ENCODE measurements at regions not wholly inside any gene's neighbourhood (a gene's known extent, or its start where the extent isn't known, plus 50 kb on each side); places are given as distances from the start of the nearest gene placed in this dataset.
"Not testable (repeated sequence)": the region's sequence is repeated elsewhere in the genome, so short reads cannot be mapped to it uniquely, and the experiment has no call there.

DNA sequence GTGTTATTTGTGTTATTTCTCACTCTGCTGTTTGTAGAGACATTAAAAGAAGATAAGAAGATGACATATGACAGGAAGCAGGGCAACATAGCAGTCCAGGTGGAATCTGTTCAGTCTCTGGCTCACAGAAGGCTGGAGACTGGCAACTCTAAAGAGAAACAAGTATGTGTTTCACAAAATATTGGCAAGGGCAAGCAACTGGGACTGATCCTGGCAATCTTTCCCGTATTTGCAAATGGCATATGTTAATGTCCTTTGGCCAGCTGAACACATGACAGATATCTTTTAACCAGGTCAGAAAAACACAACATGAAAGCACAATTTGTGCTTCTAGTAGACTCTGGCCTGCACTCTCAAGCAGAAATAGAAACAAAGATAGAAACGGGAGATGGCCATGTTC is 1354.1 kb upstream of the EPHA6 start:
- DNase-seq (ENCODE audit: low read depth, low spot score), result no peak

DNA sequence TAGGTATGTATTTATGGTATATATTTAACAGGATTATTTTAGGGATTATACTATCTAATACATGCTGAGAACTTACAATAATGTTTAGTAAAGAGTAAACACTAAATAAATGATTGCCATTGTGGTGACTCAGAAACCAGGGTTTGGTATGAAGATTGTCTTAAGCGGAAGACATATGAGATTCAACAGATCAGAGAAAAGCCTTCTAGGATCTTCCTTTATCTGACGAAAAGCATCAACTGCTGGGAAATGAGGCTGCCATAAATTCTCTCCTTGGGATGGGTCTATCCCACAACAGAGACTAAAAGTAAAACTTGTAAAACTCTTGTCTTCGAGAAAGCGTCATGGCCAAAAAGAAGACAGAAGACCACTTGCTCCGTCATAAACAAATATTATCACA is 1352.2 kb upstream of the EPHA6 start:
- no peak for DNase-seq (ENCODE audit: low read depth, low spot score)

DNA sequence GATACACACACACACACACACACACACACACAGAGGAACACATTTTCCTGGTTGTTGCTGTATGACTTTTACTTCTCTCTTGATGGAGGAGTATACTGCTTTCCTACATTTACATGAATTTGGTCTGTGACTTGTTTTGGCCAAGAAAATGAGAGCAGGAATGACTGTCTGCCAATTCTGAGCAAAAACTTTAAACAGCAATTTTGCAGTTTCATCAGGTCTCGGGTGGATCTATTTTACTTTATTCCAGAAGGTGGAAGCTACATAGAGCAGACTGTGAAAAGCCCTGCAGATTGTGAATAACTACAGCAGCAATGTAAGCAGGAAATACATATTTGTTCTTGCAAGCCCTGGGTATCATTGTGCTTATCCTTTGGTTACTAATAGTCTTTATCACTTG is 1350.0 kb upstream of the EPHA6 start:
- no peak for DNase-seq (ENCODE audit: low read depth, low spot score)

DNA sequence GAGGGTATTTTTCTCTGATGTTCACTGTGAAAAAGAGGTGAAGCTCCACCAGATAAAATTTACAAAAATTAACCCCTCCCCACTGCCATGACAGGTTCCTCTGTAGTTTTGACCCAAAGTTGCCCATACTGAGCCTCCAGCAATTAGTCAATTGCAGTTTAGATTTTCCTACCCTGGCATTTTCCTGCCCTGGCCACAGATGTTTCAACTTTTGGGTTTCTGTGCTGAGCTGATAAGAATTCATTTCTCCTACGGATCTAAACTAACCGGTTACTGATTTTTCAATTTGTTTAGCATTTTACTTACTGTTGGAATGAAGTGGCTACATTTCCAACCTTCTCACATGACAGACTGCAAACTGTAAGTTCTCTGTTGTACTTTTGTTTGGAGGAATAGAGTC is 1346.1 kb upstream of the EPHA6 start:
- DNase-seq (ENCODE audit: low read depth, low spot score), result no peak

DNA sequence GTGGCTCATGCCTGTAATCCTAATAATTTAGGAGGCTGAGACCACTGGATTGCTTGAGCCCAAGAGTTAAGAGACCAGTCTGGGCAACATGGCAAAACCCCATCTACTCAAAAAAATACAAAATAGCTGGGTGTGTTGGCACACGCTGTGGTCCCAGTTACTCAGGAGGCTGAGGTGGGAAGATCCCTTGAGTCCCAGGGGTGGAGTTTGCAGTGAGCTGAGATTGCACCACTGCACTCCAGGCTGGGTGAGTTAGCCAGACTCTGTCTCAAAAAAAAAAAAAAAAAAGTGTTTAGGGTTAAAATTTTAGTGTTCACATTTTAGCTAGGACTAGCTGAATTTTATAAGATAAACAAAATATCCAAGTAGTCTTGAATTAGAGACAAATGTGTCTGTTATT is 1340.1 kb upstream of the EPHA6 start:
- no peak for DNase-seq (ENCODE audit: low read depth, low spot score)

DNA sequence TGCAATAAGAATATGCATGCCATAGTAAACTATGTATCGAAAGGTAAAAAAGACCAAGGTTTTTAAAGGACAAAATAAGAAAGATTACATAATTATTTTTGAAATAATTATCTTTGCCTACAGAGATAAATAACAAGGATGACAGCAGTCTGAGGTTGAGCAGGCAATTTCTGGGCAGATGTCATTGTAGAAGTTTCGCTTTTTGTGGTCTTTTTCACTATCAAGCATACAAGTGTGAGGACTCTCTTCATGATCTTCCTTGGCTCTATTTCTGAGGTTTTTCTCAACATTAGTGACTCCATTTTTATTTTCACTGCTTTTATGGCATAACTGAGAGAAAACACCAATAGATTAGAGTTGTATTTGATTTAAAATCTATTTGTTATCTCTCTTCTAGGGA is 1337.9 kb upstream of the EPHA6 start:
- no peak for DNase-seq (ENCODE audit: low read depth, low spot score)

DNA sequence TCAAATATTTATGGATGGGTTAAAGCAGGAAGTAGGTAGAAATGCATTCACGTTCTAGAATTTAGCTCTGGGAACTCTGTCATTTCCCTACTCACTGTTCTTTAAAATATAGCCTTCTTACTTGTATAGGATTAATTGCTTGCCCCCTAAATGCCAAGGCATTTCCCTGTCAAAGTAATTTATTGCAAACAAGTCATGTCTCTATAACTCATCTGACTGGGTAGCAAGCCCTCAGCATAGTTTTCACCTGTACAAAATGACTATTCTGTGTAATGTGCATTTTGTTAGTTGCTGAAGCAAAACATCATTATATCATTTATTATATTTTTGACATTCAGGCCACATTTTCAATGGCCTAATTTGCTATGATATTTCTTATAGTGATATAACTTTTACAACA is 1308.2 kb upstream of the EPHA6 start:
- DNase-seq (ENCODE audit: low read depth, low spot score), result no peak

DNA sequence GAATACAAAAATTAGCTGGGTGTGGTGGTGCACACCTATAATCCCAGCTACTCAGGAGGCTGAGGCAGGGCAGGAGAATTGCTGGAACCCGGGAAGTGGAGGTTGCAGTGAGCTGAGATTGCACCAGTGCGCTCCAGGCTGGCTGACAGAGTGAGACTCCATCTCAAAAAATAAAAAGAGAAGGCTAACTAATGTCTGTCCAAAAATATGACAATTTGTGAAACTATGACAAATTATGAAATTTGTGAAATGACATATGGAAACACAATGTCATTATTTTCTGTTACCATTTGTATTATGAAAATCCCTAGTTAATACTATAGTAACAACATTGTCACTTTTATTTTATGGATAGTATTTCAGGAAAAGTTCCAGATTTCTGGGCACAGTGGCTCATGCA is 1306.3 kb upstream of the EPHA6 start:
- DNase-seq (ENCODE audit: low read depth, low spot score), result no peak

DNA sequence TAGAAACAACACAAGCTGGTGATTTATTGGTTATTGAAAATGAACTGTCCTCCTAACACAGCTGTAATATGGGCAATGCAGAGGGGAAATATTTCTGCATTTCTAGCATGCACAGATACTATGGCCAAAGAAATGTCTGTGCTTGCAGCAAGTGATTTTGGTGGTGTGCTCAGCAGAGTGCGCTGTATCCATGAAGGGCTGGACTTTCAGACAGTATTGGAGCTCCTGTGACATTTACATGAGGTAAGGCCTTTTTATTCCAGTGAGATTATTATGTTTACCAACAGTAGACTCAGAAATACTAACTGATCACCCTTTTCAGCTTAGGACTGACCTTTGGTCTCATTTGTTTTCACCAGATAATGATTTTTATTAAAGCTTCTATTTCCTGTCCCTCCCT is 1302.6 kb upstream of the EPHA6 start:
- no peak for DNase-seq (ENCODE audit: low read depth, low spot score)

DNA sequence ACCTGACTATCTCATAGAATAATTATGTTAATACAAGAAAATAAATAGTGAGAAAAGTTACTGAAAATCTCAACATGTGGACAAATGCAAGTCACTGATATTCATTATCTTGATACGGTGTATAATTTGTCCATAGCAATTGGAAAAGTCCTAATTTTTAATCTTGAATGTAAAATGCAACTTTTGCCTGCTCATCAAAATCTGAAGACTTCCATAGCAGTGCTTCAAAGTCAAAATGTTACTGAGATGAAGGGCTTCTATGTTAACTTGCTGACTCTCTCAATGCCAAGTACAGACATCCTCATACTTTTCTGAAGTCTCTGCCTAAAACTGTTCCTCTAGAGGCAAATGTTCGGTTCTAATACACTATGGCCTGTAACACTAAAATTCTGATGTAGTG is 1300.1 kb upstream of the EPHA6 start:
- no peak for DNase-seq (ENCODE audit: low read depth, low spot score)

DNA sequence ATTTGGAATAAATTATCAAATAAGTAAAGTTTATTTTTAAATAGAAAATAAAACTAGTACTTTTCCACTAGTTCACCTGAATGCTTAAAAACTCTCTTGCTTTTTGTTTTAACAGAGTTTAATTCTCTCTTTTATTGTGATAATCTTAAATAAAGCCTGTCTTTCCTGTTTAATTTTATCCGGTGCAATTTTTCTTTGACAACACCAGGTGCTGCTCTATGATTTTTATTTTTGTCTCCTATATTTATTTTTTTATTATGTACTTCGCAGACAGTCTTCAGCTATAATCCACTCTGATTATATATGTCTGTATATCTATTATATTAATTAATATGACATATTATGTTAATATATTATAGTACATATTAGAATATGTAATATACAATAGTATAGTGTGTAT is 1293.0 kb upstream of the EPHA6 start:
- no peak for DNase-seq (ENCODE audit: low read depth, low spot score)

DNA sequence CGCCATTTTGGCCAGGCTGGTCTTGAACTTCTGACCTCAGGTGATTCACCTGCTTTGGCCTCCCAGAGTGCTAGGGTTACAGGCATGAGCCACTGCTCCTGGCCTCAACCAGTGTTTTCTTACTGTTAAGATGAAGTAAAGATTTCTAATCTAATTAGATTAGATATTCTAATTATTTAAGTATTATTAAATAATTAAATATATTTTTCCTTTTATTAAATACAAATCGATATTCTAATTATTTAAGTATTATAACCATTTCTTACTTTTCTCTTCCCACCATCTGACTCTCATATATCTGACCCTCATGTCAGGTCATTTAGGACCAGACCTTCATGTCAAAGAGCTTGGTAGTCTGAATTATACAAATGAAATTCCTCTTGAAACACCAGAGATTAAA is 1291.9 kb upstream of the EPHA6 start:
- DNase-seq (ENCODE audit: low read depth, low spot score), result no peak

DNA sequence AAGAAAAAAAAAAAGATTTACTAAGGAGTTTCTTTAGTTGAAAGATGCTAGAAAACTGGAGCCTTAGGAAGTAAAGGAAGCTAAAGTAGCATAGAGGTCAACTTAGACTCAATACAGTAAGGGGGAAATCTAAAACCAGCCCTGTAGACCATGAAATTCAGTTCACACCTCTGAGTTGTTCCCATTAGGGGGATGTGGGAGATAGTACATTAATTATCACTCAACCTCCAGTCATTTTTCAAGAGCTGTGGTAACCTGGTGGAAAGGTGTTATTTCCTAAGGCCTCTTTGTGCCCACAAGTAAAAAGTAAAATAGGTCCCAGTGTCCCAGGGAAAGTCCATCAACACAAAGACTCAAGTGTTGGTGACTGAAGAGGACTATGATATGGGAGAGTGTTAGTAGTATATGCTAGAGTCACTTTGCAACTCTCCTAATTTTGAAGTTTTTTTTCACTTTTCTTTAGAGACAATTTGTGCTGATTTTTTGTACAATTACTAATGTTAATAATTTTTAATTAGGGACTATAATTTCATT is 1274.4 kb upstream of the EPHA6 start:
- no peak for DNase-seq (ENCODE audit: low read depth, low spot score)

DNA sequence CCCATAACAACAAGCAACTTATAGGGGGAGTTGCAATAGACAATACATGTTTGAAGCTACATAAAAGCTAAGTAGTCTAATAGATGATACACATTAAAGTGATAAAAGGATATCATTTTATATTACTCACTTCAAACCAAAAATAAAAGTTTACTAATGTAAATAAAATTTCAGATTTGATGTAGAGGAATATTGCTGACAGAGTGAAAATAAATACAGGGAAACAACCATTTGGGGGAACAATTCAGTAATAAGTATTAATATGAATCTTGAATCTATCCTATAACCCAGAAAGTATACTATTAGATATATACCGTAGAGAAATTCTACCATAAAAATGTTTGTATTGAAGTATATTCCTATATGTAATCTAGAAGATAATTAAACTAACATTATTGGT is 1248.9 kb upstream of the EPHA6 start:
- no peak for DNase-seq (ENCODE audit: low read depth, low spot score)

DNA sequence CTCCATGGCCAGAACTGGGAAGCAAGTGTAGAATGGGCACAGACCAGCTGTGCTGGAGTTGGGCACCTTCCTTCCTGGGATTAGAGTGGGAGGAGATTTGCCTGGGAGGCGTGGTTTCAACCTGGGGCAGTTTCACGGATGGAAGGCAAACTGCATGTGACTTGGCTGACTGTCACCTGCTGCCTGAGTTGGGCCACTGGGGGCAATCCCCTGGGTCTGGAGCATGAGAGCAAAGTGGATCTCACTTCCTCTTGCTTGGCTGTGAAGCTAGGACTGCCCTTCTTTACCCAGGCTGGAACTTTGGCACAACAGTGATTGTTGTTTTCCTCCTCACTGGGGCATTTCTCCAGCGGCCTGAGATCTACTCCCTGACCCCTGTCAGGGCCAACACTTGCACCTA is 1247.0 kb upstream of the EPHA6 start:
- DNase-seq (ENCODE audit: low read depth, low spot score), result no peak

DNA sequence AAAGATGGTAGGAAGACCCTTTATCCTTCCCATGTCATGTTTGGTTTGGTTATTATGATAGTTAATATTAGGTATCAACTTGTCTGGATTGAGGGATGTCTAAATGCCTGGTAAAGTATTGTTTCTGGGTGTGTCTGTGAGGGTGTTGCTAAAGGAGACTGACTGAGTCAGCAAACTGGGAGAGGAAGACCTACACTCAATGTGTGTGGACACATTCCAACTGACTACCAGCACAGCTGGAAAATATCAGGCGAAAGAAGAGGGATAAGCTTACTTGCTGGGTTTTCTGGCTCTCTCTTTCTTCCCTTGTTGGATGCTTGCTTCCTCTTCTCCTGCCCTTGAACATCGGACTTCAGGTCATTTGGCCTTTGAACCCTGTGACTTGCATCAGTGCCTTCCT is 1227.6 kb upstream of the EPHA6 start:
- DNase-seq (ENCODE audit: low read depth, low spot score), result no peak

DNA sequence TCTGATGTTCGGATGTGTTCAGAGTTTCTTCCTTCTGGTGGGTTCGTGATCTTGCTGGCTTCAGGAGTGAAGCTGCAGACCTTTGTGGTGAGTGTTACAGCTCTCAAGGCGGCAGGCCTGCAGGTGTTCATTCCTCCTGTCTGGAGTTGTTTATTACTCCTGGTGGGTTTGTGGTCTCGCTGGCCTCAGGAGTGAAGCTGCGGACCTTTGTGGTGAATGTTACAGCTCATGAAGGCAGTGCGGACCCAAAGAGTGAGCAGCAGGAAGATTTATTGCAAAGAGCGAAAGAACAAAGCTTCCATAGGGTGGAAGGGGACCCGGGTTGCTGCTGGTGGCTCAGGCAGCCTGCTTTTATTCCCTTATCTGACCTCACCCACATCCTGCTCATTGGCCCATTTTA is 1226.8 kb upstream of the EPHA6 start:
- DNase-seq (ENCODE audit: low read depth, low spot score), result not testable (repeated sequence)

DNA sequence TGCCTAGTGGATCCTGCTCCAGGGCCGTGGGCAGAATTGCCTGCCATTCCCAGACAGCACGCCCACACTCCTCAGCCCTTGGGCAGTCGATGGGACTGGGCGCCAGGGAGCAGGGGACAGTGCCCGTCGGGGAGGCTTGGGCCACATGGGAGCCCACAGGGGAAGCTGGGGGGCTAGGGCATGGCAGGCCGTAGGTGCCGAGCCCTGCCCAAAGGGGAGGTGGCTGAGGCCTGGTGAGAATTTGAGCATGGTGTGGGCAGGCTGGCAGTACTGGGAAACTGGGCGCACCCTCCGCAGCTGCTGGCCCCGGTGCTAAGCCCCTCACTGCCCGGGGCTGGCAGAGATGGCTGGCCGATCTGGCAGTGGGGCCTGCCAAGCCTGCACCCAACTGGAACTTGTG is 1225.9 kb upstream of the EPHA6 start:
- DNase-seq (ENCODE audit: low read depth, low spot score), result no peak

DNA sequence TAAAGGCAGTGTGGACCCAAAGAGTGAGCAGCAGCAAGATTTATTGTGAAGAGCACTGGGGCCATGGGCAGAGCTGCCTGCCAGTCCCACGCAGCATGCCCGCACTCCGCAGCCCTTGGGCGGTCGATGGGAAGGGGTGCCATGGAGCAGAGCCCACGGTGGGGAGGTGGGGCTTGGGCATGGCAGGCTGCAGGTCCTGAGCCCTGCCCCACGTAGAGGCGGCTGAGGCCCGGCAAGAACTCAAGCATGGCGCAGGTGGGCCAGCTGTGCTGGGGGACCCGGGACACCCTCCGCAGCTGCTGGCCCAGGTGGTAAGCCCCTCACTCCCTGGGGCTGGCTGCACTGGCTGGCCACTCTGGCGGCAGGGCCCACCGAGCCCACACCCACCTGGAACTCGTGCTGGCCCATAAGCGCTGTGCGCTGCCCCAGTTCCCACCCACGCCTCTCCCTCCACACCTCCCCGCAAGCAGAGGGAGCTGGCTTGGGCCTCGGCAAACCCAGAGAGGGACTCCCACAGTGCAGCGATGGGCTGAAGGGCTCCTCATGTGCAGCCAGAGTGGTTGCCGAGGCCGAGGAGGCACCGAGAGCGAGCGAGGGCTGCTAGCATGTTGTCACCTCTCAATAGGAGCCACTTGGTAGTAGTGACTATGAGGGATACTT is 1218.8 kb upstream of the EPHA6 start:
- DNase-seq (ENCODE audit: low read depth, low spot score), result no peak

DNA sequence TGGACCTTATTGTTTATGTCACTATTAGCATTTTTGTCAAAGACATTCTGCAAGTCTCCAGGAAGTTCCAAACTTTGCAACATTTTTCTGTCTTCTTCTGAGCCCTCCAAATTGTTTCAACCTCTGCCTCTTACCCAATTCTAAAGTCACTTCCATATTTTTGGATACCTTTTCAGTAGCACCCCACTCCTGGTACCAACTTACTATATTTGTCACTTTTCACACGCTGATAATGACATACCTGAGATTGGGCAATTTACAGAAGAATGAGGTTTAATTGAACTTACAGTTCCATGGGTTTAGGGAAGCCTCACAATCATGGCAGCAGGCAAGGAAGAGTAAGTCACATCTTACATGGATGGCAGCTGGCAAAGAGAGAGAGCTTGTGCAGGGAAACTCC is 1206.5 kb upstream of the EPHA6 start:
- DNase-seq (ENCODE audit: low read depth, low spot score), result no peak

DNA sequence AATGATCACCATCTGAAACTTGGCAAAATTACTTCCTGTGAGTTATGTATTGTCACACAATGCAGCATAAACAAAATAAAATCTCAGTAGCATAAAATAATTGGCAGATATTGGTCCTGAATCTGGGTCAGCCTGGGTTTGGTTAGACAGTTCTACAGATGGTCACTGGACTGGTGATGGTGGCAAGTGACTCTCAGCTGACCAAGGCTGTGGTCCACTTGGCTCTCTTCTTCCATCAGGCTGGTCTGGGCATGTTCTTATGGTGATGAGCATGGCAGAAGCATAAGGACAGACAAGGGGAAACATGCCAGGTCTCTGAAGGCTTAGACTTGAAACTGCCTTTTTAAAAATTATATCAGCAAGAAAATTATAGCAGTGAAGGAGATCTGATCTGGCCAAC is 1205.0 kb upstream of the EPHA6 start:
- DNase-seq (ENCODE audit: low read depth, low spot score), result no peak

DNA sequence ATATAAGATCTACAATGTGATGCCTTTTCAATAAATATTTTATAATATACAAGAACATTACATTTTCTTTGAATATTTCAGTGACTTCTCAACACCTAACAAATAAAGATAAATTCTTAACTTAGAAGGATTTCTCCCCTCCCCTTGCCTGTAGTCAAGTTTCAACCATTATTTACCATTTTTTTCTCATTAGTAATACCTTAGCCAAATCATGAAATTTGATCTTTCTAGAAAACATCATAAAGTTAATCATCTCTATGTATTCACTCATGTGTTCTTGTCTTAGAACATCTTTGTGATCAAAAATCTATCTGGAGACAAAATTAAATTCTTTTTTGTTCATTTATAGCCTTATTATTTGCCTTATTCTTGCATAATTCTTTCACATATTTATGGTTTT is 1201.8 kb upstream of the EPHA6 start:
- DNase-seq (ENCODE audit: low read depth, low spot score), result no peak

DNA sequence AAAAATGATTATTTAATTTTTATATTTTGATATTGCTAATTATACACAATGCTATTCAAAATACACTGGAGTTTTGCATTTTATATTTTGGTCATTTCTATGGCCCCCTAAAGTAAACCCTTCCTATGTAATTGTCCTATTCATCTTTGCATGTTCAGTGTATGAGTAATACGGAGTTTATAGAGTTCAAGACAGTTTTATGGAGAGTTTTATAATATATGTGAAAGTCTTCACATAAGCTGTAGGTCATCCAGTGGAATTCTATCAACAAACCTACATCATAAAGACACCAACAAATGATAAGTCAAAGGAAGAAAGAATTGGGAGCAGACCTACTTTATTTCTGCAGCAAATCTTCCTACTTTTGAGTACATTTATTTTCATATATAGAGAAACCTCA is 1200.4 kb upstream of the EPHA6 start:
- no peak for DNase-seq (ENCODE audit: low read depth, low spot score)

DNA sequence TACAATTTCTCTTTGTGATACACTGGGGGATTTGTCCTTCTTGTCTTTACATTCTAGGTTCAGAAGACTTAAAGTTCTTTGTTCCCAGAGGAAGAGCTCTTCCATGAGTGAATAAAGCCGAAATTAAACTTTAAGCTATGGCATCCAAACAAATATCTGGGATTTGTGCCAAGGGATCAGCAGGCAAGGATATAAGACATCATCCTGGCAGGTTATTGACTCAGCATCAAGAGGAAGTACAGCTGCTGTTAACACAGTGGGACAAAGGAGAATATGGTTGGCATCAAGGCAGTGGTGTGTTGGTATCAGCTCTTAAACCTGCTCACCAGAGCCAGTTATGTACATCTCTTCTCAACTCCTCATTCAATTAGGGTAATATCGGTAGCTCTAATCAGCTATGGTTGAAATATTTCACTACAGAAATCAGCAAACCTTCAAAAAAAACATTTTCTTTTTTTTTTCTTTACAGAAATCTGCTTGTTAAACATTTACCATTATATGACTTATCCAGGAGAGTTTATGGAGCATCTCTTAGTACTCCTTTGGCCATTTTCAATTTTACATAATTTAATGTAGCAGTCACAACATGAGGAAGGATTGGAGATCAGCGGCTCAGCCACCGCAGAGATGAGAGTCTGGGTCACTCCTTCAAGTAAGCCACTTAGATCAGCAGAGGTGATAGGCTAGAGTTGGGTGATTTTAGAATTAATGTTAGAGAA is 1198.6 kb upstream of the EPHA6 start:
- DNase-seq (ENCODE audit: low read depth, low spot score), result no peak
